Activated T-cell treated with anti-CD3 and anti-CD28 coated beads, Interleukin-2, amount 50 U/mL, for 48 hours (primary cell): ENCODE measurements at regions not wholly inside any gene's neighbourhood (a gene's known extent, or its start where the extent isn't known, plus 50 kb on each side); places are given as distances from the start of the nearest gene placed in this dataset.
"Not testable (repeated sequence)": the region's sequence is repeated elsewhere in the genome, so short reads cannot be mapped to it uniquely, and the experiment has no call there.

Source experiments
- DNase-seq, 2 experiments: peaks; one replicate each; pipeline ENCODE4 v3.0.0-alpha.2; 2020

DNA sequence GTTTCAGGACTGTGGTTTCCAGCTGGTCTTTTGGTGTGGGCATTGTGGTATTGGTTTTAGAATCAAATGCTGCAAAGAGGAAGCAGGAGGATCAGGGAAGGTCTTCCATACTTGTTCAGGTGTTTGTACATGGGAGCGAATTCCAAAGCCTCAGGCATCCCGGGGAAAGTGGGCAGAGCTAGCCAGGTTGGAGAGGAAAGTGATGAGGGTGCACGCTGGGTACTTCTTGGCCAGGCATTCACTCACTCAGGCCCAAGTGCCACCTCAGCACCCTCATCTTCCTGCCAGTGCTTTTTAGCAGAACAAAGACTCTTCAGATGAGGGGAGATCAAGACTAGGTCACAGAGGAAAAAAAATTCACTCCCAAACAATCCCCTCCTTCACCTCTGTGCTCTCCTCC, 241.1 kb upstream of the TBX18 start:
- DNase-seq: no peak

DNA sequence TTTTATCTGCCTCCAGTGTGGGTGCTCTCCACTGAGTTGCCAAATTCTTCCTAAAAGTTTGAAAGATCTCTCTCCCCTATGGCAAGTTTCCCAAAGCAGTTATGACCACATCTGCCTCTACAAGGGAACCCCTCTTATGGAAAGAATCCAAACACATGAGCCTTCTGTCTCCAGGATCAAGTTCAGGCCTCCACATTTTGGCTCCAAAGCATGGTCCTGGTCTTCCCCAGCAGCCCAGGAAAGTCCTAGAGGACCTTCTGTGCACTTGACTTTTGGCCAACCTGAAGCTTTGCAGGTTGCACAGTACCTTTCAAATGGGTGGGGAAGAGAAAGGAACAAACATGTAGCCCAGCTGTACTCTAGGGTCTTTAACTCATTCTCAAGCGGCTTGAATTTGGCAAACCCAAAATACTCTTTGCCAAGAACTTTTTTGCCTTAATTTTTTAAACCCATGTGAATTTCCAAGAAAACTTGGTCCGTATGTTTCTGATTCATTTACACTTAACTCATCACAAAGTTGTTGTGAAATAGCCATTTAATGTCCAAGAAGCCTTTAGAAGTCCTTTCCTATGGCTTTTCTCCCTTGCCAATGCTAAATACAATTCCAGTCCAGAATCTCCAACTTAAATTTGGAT, 240.1 kb upstream of the TBX18 start:
- DNase-seq: no peak

DNA sequence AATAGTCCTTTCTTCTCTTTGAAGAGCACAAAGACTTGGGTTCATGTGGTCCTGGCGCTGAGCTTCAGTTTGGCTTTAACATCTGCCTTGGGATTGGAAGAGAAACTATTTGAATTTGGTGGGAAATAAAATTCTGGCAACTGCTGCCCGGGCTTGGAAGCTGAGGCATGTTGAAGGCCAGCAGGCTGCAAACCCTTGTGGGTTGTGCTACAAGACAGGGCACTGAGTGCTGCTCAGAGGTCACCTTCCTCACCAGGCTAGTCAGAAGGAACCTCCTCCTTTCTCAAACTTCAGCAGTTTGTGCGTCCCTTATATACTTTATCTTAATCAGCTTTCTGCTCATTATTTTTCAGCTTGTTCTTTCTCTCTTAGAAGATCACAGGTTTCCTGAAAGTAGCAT, 238.4 kb upstream of the TBX18 start:
- no peak for DNase-seq

DNA sequence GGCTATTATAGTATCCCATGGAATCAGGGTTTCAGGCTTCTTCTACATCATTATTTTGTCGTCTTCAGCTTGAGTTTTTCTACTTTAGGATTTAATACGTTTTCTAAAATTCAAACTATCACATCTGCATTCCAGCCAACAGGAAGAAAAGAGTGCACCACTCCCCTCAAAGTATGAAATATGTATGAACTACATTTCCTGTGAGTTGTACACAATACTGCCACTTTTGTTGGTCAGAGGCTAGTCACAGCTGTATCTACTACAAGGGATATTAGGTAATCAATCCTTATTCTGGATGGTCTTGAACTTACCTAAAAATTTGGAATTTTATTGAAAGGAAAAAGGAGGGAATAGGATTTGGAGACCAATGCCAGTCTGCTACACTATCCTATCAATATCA, 235.6 kb upstream of the TBX18 start:
- DNase-seq: no peak

DNA sequence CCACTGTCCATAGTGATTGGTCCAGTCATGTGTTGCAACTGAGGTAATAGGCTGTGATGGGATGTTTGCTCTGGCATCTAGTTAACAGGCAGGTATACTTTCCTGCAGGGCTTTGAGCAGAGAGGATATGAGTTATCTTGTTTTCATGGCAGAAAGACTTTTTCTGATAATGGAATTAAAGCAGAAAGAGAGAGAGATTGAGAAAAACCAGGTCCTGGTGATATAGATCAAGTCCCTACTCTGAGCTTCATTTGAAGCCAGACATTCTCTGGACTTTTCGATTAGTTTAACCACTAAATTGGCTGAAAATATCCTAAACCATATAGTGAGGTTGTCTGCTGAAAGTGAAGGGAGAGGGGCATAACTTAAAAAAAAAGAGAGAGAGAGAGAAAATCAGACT, 233.8 kb upstream of the TBX18 start:
- no peak for DNase-seq

DNA sequence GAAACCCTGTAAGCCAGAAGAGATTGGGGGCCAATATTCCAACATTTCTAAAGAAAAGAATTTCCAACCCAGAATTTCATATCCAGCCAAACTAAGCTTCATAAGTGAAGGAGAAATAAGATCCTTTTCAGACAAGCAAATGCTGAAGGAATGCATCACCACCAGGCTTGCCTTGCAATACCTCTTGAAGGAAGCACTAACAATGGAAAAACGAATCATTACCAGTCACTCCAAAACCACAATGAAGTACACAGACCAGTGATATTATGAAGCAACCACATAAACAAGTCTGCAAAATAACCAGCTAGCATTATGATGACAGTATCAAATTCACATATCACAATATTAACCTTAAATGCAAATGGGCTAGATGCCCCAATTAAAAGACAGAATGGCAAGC, 224.4 kb upstream of the TBX18 start:
- not testable (repeated sequence) for DNase-seq

DNA sequence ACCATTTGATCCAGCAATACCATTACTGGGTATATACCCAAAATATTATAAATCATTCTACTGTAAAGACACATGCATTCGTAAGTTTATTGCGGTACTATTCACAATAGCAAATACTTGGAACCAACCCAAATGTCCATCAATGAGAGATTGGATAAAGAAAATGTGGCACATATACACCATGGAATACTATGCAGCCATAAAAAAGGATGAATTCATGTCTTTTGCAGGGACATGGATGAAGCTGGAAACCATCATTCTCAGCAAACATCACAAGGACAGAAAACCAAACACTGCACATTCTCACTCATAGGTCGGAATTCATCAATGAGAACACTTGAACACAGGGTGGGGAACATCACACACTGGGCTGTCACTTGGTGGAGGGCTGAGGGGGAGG, 221.1 kb upstream of the TBX18 start:
- not testable (repeated sequence) for DNase-seq

DNA sequence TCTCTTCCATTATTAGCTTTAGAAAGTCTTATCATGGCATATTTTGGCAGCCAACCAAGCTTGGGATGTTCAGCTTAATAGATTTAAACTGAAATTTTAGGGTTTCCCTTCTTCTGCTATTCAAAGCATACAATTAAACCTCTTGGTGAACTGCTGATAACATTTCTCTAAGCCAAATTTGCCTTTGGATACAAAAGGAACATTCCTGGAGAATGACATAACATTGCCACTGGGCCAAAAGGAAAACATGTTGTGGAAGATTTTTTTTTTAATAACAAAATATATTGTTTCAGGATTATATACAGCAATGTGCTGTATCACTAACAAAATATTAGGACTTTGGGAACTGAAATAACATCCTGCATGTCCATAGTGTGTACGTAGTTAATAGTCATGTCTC, 215.1 kb upstream of the TBX18 start:
- DNase-seq: no peak

DNA sequence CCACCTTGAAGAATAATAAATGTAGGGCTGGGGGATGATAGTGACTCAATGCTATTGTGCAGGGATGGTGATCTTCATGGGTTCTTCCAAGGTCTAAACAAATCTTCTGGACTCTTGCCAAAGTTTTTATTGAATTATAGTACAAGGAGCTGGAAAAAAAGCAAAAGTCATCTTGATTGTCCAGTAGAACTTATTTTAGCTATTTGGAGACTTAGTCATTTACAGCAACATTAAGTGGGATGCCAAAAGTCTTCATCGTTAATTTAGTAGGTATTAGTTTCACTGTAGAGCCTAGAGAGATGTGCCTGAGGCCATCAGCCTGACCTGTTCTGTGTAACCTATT, 212.9 kb upstream of the TBX18 start:
- DNase-seq: no peak

DNA sequence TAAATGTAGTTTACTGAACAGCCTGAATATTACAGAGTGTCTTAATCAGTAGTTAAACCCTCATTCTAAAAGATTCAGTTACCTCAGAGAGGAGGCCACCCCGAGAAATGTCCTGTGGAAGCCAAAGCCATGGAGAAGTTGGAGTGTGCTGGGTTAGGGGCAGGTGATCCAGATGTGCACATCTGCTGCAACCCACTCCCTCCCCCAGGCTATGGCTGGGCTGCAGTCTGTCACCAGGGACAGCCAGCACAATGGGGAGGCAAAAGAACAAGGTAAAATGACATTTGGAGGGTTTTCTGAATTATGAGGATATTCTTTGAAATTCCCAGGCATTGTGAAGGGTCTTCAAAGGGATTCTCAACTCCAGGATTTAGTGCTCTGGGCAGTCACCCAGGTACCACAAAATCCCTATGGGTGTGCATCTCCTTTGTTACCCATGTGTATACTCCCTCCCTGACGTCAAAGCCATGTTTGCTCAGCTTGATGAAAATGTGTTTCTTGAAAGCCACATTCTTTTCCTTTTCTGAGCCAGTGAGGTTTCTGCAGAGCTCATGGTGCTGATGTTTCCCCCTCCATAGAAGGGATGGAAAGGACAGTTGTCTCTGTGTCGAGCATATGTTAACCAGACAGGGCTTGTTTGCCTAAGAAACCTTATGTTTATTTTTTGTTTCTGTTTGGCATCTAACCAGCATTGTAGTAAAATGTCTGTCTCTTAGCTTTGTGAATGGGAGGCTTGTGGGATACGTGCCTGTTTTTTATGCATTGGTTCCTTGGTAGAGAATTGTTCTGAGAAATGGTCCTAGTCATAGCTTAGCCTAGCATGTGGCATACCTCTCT, 212.3 kb upstream of the TBX18 start:
- no peak for DNase-seq

DNA sequence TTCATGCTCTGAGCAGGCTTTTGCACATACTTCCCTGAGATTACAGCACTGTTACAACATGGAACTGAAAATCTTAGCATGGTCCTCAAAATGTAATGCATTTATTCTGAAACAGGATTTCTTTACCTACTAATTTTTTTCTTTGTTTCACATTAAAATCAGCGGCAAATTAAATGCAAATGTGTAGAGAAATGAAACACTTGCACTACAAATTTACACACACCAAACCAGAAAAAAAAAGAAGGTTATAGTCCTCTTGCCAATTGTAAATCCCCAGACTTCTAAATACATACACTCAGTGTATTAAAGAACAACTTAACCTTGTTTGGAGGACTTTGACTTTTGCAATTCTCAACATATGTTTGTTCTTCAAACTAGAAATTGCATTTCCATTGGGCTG, 210.9 kb upstream of the TBX18 start:
- no peak for DNase-seq

DNA sequence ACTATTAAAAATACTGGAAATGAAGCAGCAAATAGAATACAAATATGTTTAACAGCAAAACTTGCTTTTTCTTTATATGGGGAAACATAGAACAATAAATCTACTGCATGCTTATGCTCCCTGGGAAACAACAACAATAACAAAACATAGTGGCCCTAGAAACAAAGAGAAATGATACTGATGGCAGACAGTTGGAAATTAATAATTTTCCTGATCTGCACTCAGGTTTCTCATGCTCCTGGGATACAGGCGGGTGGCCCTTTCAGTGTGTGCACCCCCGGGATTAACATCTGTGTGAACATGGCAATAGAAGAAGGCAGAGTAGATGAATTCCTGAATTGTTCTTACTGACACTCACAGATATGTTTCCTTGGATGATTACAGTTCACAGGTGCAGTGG, 209.2 kb upstream of the TBX18 start:
- no peak for DNase-seq

DNA sequence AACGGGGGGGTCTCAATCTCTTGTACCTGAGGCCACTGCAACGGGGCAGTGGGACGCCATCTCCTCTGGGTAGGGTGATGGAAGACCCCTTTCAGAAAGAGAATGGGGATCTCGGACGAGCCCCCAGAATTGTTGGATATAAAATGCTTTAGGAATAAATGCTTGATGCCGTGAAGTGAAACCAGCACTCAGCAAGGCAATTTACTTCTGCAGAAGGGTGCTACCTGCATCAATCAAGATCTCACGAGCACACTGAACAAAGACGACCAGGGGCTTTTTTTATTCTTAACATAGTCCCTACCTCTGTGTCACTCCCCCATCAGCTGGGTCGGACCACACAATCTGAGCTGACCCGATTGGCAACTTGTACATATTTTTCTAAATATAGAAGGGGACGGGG, 203.6 kb upstream of the TBX18 start:
- DNase-seq: no peak

DNA sequence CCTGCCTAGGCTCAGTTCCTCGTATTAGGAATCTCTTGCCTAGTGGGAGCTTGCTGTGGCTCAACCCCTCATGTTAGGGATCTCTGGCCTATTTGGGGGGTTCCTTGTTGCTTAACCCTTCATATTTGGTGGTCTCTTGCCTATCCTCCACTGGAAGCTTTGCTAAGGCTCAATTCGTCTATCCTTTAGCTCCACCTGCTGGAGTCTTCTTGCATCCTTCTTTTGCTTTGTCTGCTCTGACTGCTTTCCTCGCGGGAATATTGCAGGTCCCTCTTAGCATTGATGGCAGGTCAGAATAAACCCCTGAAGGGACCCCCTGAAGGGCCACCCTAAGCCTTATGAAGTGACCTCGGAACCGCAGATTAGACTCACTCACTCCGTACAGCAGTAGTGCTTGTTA, 203.0 kb upstream of the TBX18 start:
- no peak for DNase-seq

DNA sequence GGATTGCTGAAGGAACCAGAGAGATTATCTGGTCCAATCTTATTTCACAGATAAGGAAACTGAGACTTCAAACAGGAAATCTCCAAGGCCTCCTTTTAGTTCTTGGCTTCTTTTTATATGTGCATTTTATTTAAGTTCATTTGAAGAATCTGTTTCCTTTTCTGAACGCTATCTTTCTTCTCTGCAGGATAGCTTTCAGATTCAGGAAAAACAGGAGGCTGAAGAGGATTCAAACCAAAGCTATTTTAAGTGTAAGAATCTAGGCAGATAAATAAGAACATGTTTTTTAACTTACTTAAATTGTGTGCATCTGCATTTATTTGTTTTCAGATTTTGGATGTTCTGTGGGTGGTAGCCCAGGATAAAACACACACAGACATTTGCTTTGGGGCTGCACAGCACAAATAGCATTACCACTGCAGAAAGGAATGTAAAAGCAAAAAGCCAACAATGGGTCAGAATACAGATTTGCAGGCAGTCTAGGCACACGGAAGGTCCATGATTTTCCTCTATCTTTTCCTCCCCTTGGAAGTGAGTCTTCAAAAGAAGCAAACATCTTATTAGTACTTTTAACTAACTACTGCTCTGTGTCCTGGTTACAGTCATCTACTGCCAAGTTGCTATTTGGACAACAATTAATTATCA, 188.8 kb upstream of the TBX18 start:
- DNase-seq: no peak

DNA sequence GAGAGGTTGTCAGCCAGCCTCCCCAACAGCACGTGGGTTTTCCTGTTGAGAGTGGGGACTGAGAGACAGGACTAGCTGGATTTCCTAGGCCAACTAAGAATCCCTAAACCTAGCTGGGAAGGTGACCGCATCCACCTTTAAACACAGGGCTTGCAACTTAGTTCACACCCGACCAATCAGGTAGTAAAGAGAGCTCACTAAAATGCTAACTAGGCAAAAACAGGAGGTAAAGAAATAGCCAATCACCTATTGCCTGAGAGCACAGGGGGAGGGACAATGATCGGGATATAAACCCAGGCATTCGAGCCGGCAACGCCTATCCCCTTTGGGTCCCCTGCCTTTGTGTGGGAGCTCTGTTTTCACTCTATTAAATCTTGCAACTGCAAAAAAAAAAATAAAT, 180.5 kb upstream of the TBX18 start:
- DNase-seq: not testable (repeated sequence)

DNA sequence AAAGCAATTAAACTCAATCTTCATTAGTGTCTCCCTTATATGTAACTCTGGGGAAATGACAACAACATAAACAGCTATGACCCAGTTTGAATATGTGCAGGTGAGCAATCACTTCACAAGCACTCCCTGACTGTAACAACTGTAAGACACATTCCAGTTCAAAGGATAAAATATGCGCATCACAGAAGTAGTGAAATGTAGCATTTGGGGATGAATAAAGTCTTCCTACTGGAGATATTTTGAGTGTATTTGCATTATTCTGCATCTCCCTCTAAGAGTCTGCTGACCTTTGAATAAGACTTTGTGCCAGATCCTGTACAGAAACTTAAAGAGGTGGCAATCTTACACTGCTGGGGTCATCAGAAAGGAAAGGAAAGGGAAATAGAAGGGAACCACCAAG, 179.5 kb upstream of the TBX18 start:
- DNase-seq: no peak

DNA sequence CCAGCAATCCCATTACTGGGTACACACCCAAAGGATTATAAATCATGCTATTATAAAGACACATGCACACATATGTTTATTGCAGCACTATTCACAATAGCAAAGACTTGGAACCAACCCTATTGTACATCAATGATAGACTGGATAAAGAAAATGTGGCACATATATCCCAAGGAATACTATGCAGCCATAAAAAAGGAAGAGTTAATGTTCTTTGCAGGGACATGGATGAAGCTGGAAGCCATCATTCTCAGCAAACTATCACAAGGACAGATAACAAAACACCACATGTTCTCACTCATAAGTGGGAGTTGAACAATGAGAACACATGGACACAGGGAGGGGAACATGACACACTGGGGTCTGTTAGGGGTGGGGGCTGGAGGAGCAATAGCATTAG, 177.2 kb upstream of the TBX18 start:
- DNase-seq: not testable (repeated sequence)

DNA sequence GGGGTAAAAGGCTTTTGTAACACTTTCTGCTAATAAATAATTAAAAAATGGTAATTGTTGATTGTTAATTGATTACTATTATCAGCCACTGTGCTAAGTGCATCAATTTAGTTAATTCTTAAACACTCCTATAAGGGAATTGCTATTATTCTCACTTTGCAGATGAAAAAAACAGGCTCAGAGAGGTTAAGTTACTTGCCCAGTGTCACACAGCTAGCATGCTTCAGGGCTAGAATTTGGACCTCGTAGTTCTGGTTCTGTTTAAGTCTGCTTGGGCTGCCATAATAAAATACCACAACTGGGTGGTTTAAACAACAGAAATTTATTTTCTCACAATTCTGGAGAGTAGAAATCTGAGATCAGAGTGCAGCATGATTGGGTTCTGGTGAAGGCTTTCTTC, 164.8 kb upstream of the TBX18 start:
- DNase-seq: no peak

DNA sequence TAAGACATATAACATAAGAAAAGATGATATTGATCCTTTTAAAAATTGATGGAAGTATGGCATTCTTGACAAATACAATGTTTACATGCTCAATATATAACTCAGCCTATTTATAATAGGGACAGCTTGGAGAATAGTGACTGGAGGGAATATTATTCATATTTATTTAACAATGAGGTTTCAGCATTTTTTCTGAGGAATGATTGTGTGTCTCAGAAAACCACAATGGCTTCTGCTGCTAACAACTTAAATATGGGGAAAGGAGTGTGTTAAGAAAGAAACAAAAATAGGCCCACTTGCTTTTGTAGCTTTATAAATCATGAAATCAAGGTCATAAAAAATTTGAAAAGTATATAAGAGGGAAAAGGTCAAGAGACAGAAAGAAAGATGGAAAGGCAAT, 163.2 kb upstream of the TBX18 start:
- no peak for DNase-seq

DNA sequence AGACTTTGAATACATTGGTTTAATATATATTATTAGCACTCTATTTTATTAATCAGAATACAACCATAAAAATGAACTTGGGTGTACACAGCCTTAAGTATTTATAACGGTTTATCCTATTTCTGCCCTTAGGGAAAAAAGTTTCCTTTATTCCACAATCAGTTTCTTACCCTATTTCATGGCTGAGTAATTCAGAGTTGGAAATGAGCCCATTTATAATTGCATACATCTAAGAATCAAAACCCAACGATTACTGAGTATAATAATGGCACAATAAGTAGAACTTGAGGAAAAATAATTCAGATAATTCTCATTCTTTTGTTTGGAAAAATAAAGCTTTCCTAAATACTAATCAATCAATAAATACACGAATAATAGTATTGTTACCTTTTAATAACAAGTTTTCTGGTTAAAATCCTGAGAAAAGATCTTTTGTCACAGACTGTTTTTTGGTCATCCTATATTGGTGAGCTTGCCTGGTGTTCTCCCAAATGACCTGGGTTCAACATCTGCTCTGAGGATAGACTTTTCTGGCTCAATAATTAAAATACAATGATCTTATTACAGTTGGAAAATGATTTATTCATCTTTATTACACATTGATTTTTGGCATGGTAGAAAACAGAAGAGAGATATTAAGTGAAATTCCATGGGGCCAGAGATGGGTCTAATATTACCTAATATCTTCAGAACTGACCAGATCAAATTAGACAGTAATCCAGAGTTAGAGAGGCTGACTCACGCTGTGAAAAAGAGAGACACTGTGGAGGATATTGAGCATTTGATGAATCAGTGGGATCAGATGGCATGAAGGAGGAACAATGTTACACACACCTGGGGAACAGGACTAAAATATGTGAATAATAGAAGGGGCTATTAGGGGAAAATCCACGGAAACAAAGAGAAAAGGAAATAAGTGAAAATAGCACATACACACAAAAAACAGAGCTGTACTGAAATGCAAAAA, 162.1 kb upstream of the TBX18 start:
- no peak for DNase-seq

DNA sequence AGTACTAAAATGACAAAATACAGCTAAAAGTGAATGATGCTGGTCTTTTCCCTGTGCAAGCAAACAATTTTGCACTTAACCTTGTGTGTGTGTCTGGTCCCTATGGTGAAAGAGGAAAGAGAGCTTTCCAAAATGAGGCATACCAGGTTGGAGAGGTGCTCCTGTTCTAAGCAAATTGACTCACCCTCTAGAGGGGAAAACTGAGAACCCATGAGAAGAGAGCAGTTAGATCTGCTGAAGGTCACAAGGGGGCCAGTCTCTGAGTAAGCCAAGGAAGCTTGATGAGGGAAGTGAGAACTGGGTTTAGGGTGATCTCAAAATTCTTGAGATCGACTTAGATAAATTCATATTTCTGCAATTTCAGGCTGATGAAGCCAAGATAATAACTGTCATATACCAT, 157.5 kb upstream of the TBX18 start:
- DNase-seq: no peak

DNA sequence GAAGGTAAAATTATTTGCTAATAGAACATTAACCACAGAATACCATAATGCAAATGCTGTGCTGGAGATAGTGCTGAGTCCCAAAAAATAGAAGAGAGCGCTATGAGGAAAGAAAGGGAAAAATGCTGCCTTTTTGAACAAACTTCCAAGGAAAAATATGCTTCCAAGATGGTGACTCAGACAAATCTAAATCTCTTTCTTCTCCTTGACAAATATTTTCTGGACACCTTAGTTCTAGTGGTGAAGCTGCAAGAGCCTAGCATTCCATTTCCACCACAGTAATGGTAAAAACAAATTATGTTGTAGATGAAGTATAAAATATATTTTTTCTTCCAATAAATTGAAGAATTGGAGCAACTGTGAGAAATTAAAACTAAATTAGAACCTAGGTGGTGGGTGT, 155.6 kb upstream of the TBX18 start:
- DNase-seq: no peak
